ENCODE measurements at regions not wholly inside any gene's neighbourhood (a gene's known extent, or its start where the extent isn't known, plus 50 kb on each side); places are given as distances from the start of the nearest gene placed in this dataset.
A peak's percentile ranks its signal among the peaks of the same experiment; 100 is the strongest.

- no peaks in the 10 kb centered on the region for H4K20me1 ChIP-seq (ENCODE audit: insufficient read depth)
- in situ Hi-C loops (cut with MboI): no loop called here
- 41 to 48% methylated on average over 8 of the region's 8 CpGs for WGBS, 2 experiments (ENCODE audit: low coverage in 1 of 2, low lambda C conversion rate in 2 of 2, missing lambda C conversion rate in 2 of 2)
These were observed 238.5 kb upstream of the ZNF521 start for GRCh38 chr18:25590456-25590855.

GRCh38 chr18:25587545-25587944 is 235.6 kb upstream of the ZNF521 start:
- no peaks in the 10 kb centered on the region for H3K27me3 ChIP-seq (replicated peaks; ENCODE audit: insufficient read depth)
- no peaks in the 10 kb centered on the region for H3K4me1 ChIP-seq (ENCODE audit: insufficient read depth)
- no peak overlapping the region for H3K27ac ChIP-seq
- H3K4me3 ChIP-seq: no peak overlapping the region
- H3K4me2 ChIP-seq (ENCODE audit: unreplicated experiment): no peak overlapping the region
- no peaks in the 10 kb centered on the region for H3K9me3 ChIP-seq (ENCODE audit: low read depth)
- H3K9ac ChIP-seq: no peak overlapping the region
- H3K79me2 ChIP-seq (ENCODE audit: insufficient read depth): no peaks in the 10 kb centered on the region
- peak; percentile 8 for DNase-seq
- in situ Hi-C loops (cut with MboI): no loop called here
- H3F3A ChIP-seq (ENCODE audit: insufficient read depth): no peaks in the 10 kb centered on the region
- no peaks in the 10 kb centered on the region for H3K9me2 ChIP-seq (ENCODE audit: insufficient read depth)
- 36 to 43% methylated on average over 5 of the region's 5 CpGs for WGBS, 2 experiments (ENCODE audit: low coverage in 1 of 2, low lambda C conversion rate in 2 of 2, missing lambda C conversion rate in 2 of 2)
- no peaks in the 10 kb centered on the region for H3K36me3 ChIP-seq (ENCODE audit: low read depth)
- no peak overlapping the region for H2AFZ ChIP-seq
- H4K20me1 ChIP-seq (ENCODE audit: insufficient read depth): no peaks in the 10 kb centered on the region
- no peak for TF ChIP-seq EZH2 (IDR thresholded peaks at IDR 0.05; ENCODE audit: insufficient read depth, poor library complexity, severe bottlenecking)
- TF ChIP-seq EZH2phosphoT487 (IDR thresholded peaks at IDR 0.05; ENCODE audit: insufficient read depth, low read depth): no peak

More at GRCh38 chr18:25590456-25590855, 238.5 kb upstream of the ZNF521 start:
- H2AFZ ChIP-seq: no peak overlapping the region
- H3K36me3 ChIP-seq (ENCODE audit: low read depth): no peaks in the 10 kb centered on the region
- no peaks in the 10 kb centered on the region for H3K79me2 ChIP-seq (ENCODE audit: insufficient read depth)
- no peak overlapping the region for H3K4me2 ChIP-seq (ENCODE audit: unreplicated experiment)
- no peak overlapping the region for H3K27ac ChIP-seq
- no peaks in the 10 kb centered on the region for H3K27me3 ChIP-seq (replicated peaks; ENCODE audit: insufficient read depth)
- H3K9me2 ChIP-seq (ENCODE audit: insufficient read depth): no peaks in the 10 kb centered on the region
- no peaks in the 10 kb centered on the region for H3F3A ChIP-seq (ENCODE audit: insufficient read depth)
- H3K4me1 ChIP-seq (ENCODE audit: insufficient read depth): no peaks in the 10 kb centered on the region
- no peak overlapping the region for H3K9ac ChIP-seq
- no peaks in the 10 kb centered on the region for H3K9me3 ChIP-seq (ENCODE audit: low read depth)
- no peak overlapping the region for H3K4me3 ChIP-seq
- no peak for DNase-seq
- TF ChIP-seq EZH2phosphoT487 (IDR thresholded peaks at IDR 0.05; ENCODE audit: insufficient read depth, low read depth): no peak
- TF ChIP-seq EZH2 (IDR thresholded peaks at IDR 0.05; ENCODE audit: insufficient read depth, poor library complexity, severe bottlenecking): no peak

- no peaks in the 10 kb centered on the region for H3K79me2 ChIP-seq (ENCODE audit: insufficient read depth)
- no peaks in the 10 kb centered on the region for H4K20me1 ChIP-seq (ENCODE audit: insufficient read depth)
- no peaks in the 10 kb centered on the region for H3K9me3 ChIP-seq (ENCODE audit: low read depth)
- no peak overlapping the region for H2AFZ ChIP-seq
- TF ChIP-seq EZH2phosphoT487 (IDR thresholded peaks at IDR 0.05; ENCODE audit: insufficient read depth, low read depth) (no peak), EZH2 (IDR thresholded peaks at IDR 0.05; ENCODE audit: insufficient read depth, poor library complexity, severe bottlenecking) (no peak)
- H3F3A ChIP-seq (ENCODE audit: insufficient read depth): no peaks in the 10 kb centered on the region
- H3K4me1 ChIP-seq (ENCODE audit: insufficient read depth): no peaks in the 10 kb centered on the region
- no peak overlapping the region for H3K4me2 ChIP-seq (ENCODE audit: unreplicated experiment)
- no peaks in the 10 kb centered on the region for H3K27me3 ChIP-seq (replicated peaks; ENCODE audit: insufficient read depth)
- no peak for DNase-seq
- H3K4me3 ChIP-seq: no peak overlapping the region
- in situ Hi-C loops (cut with MboI): loop anchor here (25.0 kb wide), 1 partner anchor 268 kb away; no protein-coding TSS in a partner anchor
- no peak overlapping the region for H3K9ac ChIP-seq
- 12% methylated on average over 5 of the region's 5 CpGs for WGBS, 2 experiments (ENCODE audit: low coverage in 1 of 2, low lambda C conversion rate in 2 of 2, missing lambda C conversion rate in 2 of 2)
- H3K9me2 ChIP-seq (ENCODE audit: insufficient read depth): no peaks in the 10 kb centered on the region
- no peak overlapping the region for H3K27ac ChIP-seq
- no peaks in the 10 kb centered on the region for H3K36me3 ChIP-seq (ENCODE audit: low read depth)
These were observed 217.0 kb upstream of the ZNF521 start for GRCh38 chr18:25568986-25569385.

GRCh38 chr18:25563816-25564683 is 212.1 kb upstream of the ZNF521 start:
- H3K79me2 ChIP-seq (ENCODE audit: insufficient read depth): no peaks in the 10 kb centered on the region
- H3F3A ChIP-seq (ENCODE audit: insufficient read depth): no peaks in the 10 kb centered on the region
- H3K27ac ChIP-seq: no peak overlapping the region
- DNase-seq: no peak
- H3K4me1 ChIP-seq (ENCODE audit: insufficient read depth): no peaks in the 10 kb centered on the region
- no peak overlapping the region for H3K4me2 ChIP-seq (ENCODE audit: unreplicated experiment)
- no peak overlapping the region for H3K4me3 ChIP-seq
- no peaks in the 10 kb centered on the region for H3K9me3 ChIP-seq (ENCODE audit: low read depth)
- in situ Hi-C loops (cut with MboI): loop anchor here (25.0 kb wide), 1 partner anchor 273 kb away; no protein-coding TSS in a partner anchor
- no peaks in the 10 kb centered on the region for H3K36me3 ChIP-seq (ENCODE audit: low read depth)
- no peaks in the 10 kb centered on the region for H4K20me1 ChIP-seq (ENCODE audit: insufficient read depth)
- H3K9ac ChIP-seq: no peak overlapping the region
- TF ChIP-seq EZH2 (IDR thresholded peaks at IDR 0.05; ENCODE audit: insufficient read depth, poor library complexity, severe bottlenecking) (no peak), EZH2phosphoT487 (IDR thresholded peaks at IDR 0.05; ENCODE audit: insufficient read depth, low read depth) (no peak)
- no peak overlapping the region for H2AFZ ChIP-seq
- H3K27me3 ChIP-seq (replicated peaks; ENCODE audit: insufficient read depth): no peaks in the 10 kb centered on the region
- 88 to 90% methylated on average over 16 of the region's 16 CpGs for WGBS, 2 experiments (ENCODE audit: low coverage in 1 of 2, low lambda C conversion rate in 2 of 2, missing lambda C conversion rate in 2 of 2)
- no peaks in the 10 kb centered on the region for H3K9me2 ChIP-seq (ENCODE audit: insufficient read depth)

All from GM23248 (cell line).